AG09319 (cell line): ENCODE measurements at regions not wholly inside any gene's neighbourhood (a gene's known extent, or its start where the extent isn't known, plus 50 kb on each side); places are given as distances from the start of the nearest gene placed in this dataset.

Experiments
- DNase-seq: peaks from one replicate; pipeline ENCODE4 v3.0.0-alpha.2; 2010; ENCODE audit warnings: low read depth; ENCODE audit errors: extremely low read depth
- CTCF ChIP-seq: IDR thresholded peaks from 2 replicates; pipeline ENCODE4 v1.5.1; 2011; ENCODE audit warnings: low read depth, mild to moderate bottlenecking, inconsistent platforms, low read length, moderate library complexity

GRCh38 chr3:30258426-30259392 is 347.7 kb upstream of the TGFBR2 start:
- no peak for DNase-seq
- TF ChIP-seq CTCF: no peak

GRCh38 chr3:30259730-30260129 is 346.7 kb upstream of the TGFBR2 start:
- no peak for TF ChIP-seq CTCF
- no peak for DNase-seq

GRCh38 chr3:30260762-30261161 is 345.6 kb upstream of the TGFBR2 start:
- no peak for TF ChIP-seq CTCF

GRCh38 chr3:30263238-30263924 is 343.0 kb upstream of the TGFBR2 start:
- TF ChIP-seq CTCF: no peak
- DNase-seq: no peak

More at GRCh38 chr3:30260762-30261161, 345.6 kb upstream of the TGFBR2 start:
- no peak for DNase-seq

- no peak for TF ChIP-seq CTCF
- DNase-seq: no peak
These were observed 342.5 kb upstream of the TGFBR2 start for GRCh38 chr3:30263925-30264313.

- no peak for DNase-seq
- no peak for TF ChIP-seq CTCF
These were observed 339.9 kb upstream of the TGFBR2 start for GRCh38 chr3:30266524-30266923.

- DNase-seq: no peak
- TF ChIP-seq CTCF: no peak
These were observed 338.1 kb upstream of the TGFBR2 start for GRCh38 chr3:30268288-30268687.
